ENCODE measurements at regions not wholly inside any gene's neighbourhood (a gene's known extent, or its start where the extent isn't known, plus 50 kb on each side); places are given as distances from the start of the nearest gene placed in this dataset.

DNA sequence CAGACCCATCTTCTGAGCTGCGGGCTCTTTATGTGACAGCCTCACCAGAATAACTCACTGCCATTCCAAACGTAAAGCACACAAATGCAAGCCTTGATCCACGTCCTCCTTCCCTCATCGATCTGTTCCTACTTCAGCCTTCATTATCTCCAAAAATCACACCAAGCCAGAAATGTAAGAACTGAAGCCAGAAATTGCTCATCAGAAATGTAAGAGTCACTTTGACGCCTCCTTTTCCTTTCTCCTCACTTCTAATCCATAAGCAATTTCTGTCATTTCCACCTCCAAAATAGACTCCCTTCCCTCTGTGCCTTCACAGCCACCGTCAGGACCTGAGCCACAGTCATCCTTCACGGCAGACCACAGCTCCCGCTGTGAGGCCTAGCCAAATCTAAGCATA, 387.3 kb upstream of the B3GAT1 start:
- no peak for TF ChIP-seq NR2C2 (CRISPR knock-in tag; IDR thresholded peaks at IDR 0.05)
- no peak for TF ChIP-seq MLX (CRISPR knock-in tag; IDR thresholded peaks at IDR 0.05)
- TF ChIP-seq, protein P1, sequence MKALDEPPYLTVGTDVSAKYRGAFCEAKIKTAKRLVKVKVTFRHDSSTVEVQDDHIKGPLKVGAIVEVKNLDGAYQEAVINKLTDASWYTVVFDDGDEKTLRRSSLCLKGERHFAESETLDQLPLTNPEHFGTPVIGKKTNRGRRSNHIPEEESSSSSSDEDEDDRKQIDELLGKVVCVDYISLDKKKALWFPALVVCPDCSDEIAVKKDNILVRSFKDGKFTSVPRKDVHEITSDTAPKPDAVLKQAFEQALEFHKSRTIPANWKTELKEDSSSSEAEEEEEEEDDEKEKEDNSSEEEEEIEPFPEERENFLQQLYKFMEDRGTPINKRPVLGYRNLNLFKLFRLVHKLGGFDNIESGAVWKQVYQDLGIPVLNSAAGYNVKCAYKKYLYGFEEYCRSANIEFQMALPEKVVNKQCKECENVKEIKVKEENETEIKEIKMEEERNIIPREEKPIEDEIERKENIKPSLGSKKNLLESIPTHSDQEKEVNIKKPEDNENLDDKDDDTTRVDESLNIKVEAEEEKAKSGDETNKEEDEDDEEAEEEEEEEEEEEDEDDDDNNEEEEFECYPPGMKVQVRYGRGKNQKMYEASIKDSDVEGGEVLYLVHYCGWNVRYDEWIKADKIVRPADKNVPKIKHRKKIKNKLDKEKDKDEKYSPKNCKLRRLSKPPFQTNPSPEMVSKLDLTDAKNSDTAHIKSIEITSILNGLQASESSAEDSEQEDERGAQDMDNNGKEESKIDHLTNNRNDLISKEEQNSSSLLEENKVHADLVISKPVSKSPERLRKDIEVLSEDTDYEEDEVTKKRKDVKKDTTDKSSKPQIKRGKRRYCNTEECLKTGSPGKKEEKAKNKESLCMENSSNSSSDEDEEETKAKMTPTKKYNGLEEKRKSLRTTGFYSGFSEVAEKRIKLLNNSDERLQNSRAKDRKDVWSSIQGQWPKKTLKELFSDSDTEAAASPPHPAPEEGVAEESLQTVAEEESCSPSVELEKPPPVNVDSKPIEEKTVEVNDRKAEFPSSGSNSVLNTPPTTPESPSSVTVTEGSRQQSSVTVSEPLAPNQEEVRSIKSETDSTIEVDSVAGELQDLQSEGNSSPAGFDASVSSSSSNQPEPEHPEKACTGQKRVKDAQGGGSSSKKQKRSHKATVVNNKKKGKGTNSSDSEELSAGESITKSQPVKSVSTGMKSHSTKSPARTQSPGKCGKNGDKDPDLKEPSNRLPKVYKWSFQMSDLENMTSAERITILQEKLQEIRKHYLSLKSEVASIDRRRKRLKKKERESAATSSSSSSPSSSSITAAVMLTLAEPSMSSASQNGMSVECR (CRISPR knock-in tag; IDR thresholded peaks at IDR 0.05; ENCODE audit: borderline replicate concordance): no peak
- no peak for TF ChIP-seq KAT7 (CRISPR knock-in tag; IDR thresholded peaks at IDR 0.05; ENCODE audit: borderline replicate concordance)
- no peak for TF ChIP-seq HMGA2 (CRISPR knock-in tag; IDR thresholded peaks at IDR 0.05)
- no peak for TF ChIP-seq RELA (CRISPR knock-in tag; IDR thresholded peaks at IDR 0.05; ENCODE audit: borderline replicate concordance)
- no peak for TF ChIP-seq CREM (CRISPR knock-in tag; IDR thresholded peaks at IDR 0.05)
- no peak for TF ChIP-seq SP1 (CRISPR knock-in tag; conservative IDR thresholded peaks at IDR 0.05)
- TF ChIP-seq NR1H2 (CRISPR knock-in tag; IDR thresholded peaks at IDR 0.05): no peak
- TF ChIP-seq, protein P2, sequence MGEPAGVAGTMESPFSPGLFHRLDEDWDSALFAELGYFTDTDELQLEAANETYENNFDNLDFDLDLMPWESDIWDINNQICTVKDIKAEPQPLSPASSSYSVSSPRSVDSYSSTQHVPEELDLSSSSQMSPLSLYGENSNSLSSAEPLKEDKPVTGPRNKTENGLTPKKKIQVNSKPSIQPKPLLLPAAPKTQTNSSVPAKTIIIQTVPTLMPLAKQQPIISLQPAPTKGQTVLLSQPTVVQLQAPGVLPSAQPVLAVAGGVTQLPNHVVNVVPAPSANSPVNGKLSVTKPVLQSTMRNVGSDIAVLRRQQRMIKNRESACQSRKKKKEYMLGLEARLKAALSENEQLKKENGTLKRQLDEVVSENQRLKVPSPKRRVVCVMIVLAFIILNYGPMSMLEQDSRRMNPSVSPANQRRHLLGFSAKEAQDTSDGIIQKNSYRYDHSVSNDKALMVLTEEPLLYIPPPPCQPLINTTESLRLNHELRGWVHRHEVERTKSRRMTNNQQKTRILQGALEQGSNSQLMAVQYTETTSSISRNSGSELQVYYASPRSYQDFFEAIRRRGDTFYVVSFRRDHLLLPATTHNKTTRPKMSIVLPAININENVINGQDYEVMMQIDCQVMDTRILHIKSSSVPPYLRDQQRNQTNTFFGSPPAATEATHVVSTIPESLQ (CRISPR knock-in tag; IDR thresholded peaks at IDR 0.05): no peak
- TF ChIP-seq ZNF512 (CRISPR knock-in tag; IDR thresholded peaks at IDR 0.05; ENCODE audit: borderline replicate concordance): no peak
- TF ChIP-seq NFE2L1 (CRISPR knock-in tag; IDR thresholded peaks at IDR 0.05): no peak
- no peak for TF ChIP-seq AR (CRISPR knock-in tag; IDR thresholded peaks at IDR 0.05)
- CTCF ChIA-PET: no interaction called here

DNA sequence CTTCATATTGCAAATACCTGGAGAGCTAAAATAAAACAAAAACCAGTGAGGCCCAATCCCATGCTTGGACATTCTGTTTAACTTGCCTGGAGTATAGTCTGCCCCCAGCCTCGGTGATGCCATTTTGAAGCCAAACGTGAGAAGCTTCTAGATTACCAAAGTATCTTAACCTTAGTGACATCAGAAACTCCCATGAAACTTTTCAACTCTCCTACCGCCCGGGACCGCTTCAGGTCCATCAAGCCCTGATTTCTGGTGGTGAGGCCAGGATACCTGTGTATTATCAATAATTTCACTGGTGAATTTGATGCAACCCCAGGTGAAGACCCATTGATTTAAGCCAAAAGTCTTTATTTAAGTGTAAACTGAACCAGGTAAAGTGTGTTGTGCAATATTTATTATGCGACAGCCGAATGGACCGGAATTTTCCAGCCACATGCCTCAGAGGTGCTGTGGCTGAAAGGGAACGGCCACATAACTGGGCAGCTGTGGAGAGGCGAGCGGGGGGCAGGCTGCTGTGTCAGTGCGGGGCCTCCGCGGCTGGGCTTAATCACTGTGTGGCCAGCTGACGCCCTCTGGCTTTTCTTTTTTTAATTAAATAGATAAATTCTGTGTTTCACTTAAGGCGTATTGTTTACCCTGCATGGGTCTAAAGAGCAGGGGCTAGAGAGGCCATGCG, 385.5 kb upstream of the B3GAT1 start:
- H3K36me3 Mint-ChIP-seq: no peaks in the 10 kb centered on the region
- ATAC-seq: no peak
- DNase-seq (ENCODE audit: low spot score): no peak
- no peak overlapping the region for H3K4me3 Mint-ChIP-seq
- peaks cover 22% of the 10 kb centered on the region for H3K4me1 Mint-ChIP-seq
- peaks cover 5% of the 10 kb centered on the region; the same call in 1 of the 2 replicates for H3K27me3 Mint-ChIP-seq (ENCODE audit: low read depth)
- H3K27ac Mint-ChIP-seq: no peak overlapping the region
- CTCF ChIA-PET: no interaction called here
- H3K9me3 Mint-ChIP-seq: peaks cover 6% of the 10 kb centered on the region
- POLR2A ChIA-PET: no interaction called here
- no peak for TF ChIP-seq FOXP1 (CRISPR knock-in tag; IDR thresholded peaks at IDR 0.05; ENCODE audit: borderline replicate concordance)
- TF ChIP-seq EMX1 (CRISPR knock-in tag; IDR thresholded peaks at IDR 0.05): no peak
- no peak for TF ChIP-seq CREM (CRISPR knock-in tag; IDR thresholded peaks at IDR 0.05)
- TF ChIP-seq, protein P2 (CRISPR knock-in tag; IDR thresholded peaks at IDR 0.05): no peak
- no peak for TF ChIP-seq NFYB (CRISPR knock-in tag; conservative IDR thresholded peaks at IDR 0.05; ENCODE audit: low read depth)
- TF ChIP-seq, protein P3, sequence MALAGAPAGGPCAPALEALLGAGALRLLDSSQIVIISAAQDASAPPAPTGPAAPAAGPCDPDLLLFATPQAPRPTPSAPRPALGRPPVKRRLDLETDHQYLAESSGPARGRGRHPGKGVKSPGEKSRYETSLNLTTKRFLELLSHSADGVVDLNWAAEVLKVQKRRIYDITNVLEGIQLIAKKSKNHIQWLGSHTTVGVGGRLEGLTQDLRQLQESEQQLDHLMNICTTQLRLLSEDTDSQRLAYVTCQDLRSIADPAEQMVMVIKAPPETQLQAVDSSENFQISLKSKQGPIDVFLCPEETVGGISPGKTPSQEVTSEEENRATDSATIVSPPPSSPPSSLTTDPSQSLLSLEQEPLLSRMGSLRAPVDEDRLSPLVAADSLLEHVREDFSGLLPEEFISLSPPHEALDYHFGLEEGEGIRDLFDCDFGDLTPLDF (CRISPR knock-in tag; IDR thresholded peaks at IDR 0.05): no peak

More for the DNA sequence above, 387.3 kb upstream of the B3GAT1 start:
- POLR2A ChIA-PET: no interaction called here
- no peak overlapping the region for H3K27ac Mint-ChIP-seq
- H3K4me3 Mint-ChIP-seq: no peak overlapping the region
- peaks cover 22% of the 10 kb centered on the region for H3K4me1 Mint-ChIP-seq
- H3K9me3 Mint-ChIP-seq: peaks cover 6% of the 10 kb centered on the region
- no peaks in the 10 kb centered on the region for H3K36me3 Mint-ChIP-seq
- H3K27me3 Mint-ChIP-seq (ENCODE audit: low read depth): peaks cover 5% of the 10 kb centered on the region; the same call in 1 of the 2 replicates
- no peak for DNase-seq (ENCODE audit: low spot score)
- ATAC-seq: no peak

Data from WTC11 (cell line).